NCI-H128 (cell line): ENCODE measurements at regions not wholly inside any gene's neighbourhood (a gene's known extent, or its start where the extent isn't known, plus 50 kb on each side); places are given as distances from the start of the nearest gene placed in this dataset.

Source experiments
- DNase-seq: peaks from one replicate; lab custom pipeline; 2025; ENCODE audit not compliant: unreplicated experiment; lab: John Stamatoyannopoulos, UW

DNA sequence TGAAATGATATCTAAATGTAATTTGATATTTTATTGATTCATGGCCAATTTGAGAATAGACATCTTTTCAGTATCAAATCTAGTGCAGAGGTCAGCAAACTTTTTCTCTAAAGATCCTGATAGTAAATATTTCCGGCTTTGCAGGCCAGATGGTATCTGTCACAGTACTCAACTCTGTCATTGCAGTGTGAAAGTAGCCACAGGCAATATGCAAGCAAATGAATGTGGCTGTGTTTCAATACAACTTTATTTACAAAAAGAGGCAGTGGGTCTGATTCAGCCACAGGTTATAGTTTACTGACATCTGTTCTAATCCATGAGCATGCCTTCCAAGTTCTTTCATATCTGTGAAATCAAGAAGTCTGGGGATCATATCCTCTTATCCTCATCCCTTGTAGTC lies 221.2 kb downstream of the PRDM2 start:
- no peak for DNase-seq

DNA sequence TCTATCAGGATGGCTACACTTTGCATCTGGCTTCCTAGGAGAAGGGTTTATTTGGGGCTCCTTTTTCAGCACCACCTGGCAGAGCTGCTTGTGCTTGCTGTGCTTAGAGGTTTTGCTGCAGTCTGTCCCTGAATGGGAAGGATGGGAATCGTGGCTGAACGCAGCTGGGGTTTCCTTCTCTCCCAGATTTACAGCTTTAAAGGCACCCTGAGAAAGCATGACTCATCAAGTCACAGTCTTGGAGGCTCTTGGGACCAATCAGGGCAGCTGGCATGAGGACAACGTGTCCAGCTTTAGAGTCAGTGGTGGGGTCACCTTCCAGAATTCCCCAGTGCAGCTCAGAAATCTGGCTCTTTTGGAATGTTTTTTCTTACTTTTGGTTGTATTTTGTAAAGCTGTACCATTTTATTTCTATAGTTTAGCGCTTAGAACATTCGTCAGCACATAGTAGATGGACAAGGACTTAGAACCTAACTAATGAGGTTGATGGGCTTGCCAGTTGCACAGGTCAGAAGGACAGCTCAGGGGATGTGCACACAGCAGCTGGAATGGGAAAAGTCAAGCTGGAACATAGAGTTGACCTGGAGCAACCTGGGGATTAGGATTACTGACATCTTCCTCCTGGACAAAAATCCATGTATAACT lies 222.6 kb downstream of the PRDM2 start:
- DNase-seq: no peak

DNA sequence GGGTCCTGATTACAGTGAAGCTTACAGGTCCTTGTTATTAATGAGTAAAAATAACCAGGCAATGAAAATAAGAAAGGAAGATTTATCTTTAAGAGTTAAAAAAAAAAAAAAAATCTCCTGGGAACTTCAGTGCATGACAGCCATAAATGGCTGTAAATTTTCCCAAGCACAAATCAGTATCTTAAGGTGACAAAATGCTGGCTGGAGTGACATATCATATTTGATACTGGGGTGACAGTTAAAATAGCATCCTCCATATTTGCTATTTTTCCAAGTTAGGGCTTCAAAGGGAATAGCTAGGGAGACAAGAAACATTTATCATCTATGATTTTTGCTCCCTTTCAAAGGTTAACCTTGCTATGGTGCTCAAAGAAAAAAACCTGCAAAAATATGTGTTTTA lies 226.6 kb downstream of the PRDM2 start:
- DNase-seq: no peak

DNA sequence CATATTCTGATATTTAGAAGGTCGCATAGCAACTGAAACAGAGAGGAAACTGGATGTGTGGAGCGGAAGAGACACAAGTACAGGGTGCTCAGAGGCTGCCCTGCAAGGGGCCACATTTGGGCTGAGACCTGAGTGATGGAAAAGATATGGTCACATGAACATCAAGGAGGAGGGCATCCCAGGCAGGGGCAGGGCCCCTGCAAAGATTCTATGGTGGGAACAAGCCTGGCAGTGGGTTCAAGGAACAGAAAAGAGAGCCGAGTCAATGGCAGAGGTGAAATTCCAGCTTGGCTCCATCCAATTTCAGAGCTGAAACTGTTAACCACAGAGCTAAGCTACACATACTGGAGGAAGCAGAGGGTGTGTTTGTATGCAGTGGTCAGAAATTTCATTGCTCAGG lies 227.7 kb downstream of the PRDM2 start:
- no peak for DNase-seq

- DNase-seq: no peak
Observed at GRCh38 chr1:13929313-13929712, 229.3 kb downstream of the PRDM2 start.

- no peak for DNase-seq
Observed at GRCh38 chr1:13930151-13930550, 230.2 kb downstream of the PRDM2 start.

- DNase-seq: no peak
Observed at GRCh38 chr1:13931226-13931625, 231.2 kb downstream of the PRDM2 start.

DNA sequence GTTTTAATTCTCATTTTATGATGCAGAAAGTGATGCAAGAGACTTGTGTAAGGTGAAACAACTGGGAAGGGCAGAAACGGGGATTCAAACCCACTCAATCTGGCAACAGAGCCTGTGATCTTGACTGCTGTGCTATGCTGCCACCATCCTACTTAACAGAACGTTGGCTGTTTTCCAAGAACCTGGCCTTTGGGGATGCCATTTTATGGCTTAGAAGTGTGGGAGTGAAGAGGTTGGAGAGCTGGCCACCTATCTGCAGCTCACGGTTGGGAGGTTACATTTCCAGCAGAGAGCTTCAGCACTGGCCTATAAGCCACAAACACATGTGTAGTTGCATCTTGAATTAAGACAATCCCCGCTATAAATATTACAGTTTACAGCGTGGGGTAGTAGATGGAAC lies 235.3 kb downstream of the PRDM2 start:
- DNase-seq: peak; percentile 5

DNA sequence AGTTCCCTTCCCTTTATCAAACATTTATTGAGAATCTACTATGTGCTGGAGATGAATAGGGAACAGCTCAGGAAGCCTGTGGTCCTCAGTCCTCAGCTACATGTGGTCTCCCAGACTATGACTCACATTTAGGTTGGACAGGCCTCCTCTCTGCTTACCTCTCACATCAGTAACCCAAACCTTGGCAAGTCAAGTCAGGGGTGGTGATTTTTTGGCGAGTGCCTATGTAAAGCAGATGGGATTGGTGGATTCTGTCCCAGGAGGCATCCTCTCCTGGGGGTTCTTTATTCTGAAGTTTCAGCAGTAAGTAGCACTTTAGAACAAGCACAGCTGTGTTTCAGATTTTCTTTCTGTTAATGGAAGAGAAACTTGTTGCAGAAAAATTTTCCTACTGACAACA lies 241.3 kb downstream of the PRDM2 start:
- DNase-seq: no peak

- DNase-seq: no peak
Observed at GRCh38 chr1:13943055-13943454, 243.1 kb downstream of the PRDM2 start.

DNA sequence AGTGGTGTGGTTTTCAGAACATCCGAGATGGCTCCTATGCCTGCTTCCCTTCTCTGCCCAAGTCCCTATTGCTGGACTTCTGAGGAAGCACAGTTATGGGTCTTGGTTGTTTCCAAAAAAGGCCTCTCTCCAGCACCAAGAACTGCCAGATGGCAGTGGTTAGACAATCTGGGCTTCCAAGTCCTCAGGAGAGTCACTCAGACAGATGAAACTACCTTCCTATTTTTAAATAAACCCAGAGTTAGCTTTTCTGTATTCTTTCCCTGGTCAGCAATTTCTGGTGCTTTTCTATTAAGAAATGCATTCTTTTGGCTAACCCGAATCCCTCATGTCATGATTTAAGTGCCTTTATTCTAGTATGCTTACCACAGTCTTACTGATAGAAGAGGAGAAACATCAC lies 245.9 kb downstream of the PRDM2 start:
- DNase-seq: no peak

- DNase-seq: no peak
Observed at GRCh38 chr1:13947658-13948057, 247.7 kb downstream of the PRDM2 start.

GRCh38 chr1:13948396-13948795 lies 248.4 kb downstream of the PRDM2 start:
- no peak for DNase-seq

DNA sequence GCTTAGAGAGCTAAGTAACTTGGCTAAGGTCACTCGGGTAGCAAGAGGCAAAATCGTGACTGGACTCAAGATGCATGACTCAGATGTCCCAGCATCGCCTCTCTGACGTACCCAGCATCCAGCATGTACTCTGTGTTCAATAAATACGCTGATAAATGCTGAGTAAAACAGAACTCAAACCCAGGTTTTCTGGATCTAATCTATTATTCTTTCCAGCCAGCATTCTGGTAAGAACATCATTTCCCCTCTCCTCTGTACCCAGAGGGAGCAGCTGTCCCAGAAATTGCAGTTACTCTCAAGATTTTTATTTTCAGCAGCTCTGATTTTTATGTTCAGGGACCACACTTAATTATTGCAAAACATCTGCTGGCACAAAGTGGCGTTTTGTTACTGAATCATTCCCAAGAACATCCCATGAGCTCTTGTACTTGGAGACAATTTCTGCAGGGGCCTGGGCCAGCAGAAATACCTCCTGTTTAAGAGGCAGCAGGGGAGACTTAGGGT lies 249.0 kb downstream of the PRDM2 start:
- DNase-seq: no peak

DNA sequence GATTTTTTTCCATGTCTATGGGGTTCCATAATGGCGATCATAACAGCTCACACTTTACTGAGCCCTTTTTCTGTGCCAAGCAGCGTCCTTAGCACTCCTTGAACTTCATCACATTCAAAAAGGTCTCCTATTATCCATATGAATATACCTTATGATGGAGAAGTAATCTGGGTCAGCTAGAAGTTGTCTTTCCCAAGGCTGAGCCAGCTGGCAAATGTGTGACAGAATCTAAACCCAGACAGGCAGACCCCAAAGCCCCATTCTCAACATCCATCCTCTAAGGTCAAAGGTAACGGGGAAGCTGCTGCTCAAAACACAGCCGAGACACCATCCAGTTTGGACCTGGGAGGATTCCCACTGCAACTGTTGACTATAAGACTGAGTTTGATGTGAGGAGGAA lies 249.6 kb downstream of the PRDM2 start:
- DNase-seq: no peak

- DNase-seq: no peak
Observed at GRCh38 chr1:13950637-13951036, 250.6 kb downstream of the PRDM2 start.

DNA sequence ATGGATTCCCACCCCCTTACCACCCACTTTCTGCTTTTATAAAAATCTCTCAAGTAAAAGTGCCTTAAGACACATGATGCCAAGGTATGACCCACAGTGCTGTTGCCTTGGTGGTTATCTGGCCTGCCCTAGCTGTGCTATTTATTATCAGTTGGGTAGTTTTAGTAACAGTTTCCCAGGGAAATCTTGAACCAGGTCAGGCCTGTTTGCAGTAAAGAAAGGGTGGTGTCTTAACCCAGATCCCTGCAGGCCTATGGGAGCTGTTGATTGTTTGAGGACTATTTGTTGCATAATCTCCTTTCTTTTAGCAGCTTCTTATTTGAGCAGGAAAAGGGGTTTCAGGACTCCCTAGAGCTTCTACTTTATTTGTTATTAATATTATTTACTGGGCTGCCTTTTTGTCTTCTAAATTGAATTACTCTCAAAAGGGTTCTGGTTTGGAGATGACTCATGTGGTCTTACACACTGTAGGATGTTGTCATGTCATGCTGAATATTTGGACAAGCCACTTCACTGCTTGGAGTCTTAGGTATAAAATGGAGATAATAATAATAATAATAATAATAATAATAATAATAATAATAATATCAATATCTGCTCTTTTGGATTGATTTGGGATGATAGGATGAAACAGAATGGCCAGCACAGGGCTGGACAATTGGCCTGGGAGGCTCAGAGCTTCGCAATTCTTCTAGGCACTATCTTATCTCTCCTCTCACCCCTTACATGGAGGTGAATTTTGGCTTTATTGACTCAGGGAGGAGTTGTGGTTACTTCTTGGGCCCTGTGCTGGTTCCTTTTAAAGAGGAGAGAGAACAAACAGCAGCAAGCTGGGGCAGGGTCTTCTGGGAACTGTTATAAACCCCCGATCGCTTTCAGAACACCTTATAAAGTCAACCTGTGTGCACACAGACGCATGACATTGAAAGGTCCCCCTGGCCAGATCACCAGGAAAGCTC lies 252.1 kb downstream of the PRDM2 start:
- no peak for DNase-seq

DNA sequence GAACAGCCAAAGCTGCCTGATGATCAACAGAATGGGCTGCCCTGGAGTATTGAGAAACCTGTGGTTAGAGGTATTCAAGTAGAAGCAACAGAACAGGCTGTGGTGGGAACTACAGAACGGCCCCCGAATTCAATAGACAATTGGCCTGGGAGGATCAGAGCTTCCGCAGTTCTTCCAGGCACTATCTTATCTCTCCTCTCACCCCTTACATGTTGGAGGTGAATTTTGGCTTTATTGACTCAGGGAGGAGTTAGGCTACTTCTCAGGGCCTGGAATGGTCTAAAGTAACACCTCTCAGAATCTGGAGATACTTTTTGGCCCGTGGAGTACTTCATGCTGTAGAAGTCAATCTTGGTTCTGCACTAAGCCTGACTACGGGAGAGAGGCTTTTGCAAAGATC lies 253.0 kb downstream of the PRDM2 start:
- no peak for DNase-seq

DNA sequence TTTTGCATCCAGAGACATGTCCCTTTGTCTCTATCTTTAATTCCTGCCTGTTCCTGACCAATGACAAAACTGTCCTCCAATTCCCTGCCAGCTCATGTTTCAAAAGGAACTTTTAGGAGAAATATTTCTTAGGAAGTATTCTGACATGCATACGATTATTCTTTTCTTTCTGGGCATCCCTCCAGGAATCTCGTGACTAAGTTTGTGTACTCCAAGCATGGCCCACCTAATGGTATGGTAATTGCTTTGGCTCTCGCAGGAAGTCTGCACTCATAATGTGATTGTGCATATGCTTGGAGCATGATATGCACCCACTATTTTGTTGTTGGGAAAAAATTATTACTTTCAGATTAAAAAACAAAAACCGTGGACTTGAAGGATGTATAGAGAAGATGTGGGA lies 256.4 kb downstream of the PRDM2 start:
- DNase-seq: no peak

- no peak for DNase-seq
Observed at GRCh38 chr1:13960375-13960987, 260.5 kb downstream of the PRDM2 start.

DNA sequence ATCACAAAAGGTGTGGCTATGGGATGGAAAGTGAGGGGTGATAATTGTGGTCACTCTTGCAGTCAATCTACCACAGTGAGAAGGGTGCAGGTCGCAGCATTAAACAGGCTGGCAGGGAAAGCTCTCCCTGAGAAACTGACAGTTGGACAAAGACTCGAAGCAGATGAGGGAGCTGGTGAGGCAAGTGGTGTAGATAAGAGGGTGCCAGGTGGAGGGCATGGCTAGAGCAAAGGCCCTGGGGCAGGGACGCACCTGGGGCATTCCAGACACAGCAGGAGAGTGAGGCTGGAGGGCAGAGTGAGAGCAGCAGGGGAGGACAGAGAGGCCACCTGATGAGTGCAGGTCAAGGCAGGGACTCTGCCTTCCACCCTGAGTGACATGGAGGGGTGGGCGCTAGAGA lies 264.8 kb downstream of the PRDM2 start:
- DNase-seq: no peak
